ENCODE measurements at regions not wholly inside any gene's neighbourhood (a gene's known extent, or its start where the extent isn't known, plus 50 kb on each side); places are given as distances from the start of the nearest gene placed in this dataset.

GRCh38 chr11:119782006-119782738, 53.2 kb upstream of the NECTIN1 start:
- no peak for DNase-seq (ENCODE audit: low read depth)

DNA sequence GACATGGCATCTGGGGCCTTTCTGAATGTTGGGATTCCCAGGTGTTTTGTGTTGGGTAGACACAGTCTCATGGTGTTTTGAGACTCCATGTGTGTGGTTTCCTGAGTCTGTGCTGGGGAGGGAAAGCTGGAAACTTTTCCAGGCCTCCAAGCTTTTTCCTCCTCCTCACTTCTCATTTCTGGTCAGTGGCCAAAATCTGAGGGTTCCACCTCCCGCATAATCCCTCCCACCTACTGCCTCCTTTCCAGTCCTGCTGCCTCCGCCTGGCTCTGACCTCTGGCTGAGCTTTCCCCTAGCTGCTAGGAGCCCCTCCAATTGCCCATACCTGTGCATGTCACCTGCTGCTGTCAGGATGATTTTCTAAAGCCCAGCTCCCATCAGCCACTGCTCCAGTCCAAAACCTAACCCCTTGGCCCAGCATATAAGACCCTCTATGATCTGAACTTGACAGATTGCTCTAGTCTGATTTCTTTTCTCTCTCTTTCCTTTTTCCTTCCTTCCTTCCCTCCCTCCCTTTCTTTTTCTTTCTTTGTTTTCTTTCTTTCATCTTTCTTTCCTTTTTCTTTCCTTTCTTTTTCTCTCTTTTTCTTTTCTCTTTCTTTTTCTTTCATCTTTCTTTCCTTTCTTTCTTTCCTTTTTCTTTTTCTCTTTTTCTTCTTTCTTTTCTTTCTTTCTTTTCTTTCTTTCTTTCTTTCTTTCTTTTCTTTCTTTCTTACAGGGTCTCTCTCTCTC, 51.4 kb upstream of the NECTIN1 start:
- no peak for DNase-seq (ENCODE audit: low read depth)

GRCh38 chr11:119779195-119780071, 50.4 kb upstream of the NECTIN1 start:
- no peak for DNase-seq (ENCODE audit: low read depth)

Data from HT1080 (cell line).